Upper lobe of left lung (tissue), 6 donors: ENCODE measurements at regions not wholly inside any gene's neighbourhood (a gene's known extent, or its start where the extent isn't known, plus 50 kb on each side); places are given as distances from the start of the nearest gene placed in this dataset.

ENCODE experiments used
- ATAC-seq, 2 donors: fragments of 200-7000 bp; cut with Tn5 transposase; one replicate each; pipeline ENCODE4 v1.9.1; 2022; ENCODE audit warnings: mild to moderate bottlenecking in 2 of 2, moderate library complexity in 2 of 2; ENCODE audit not compliant: low FRiP score in 2 of 2
- DNase-seq, 2 donors: peaks; one replicate each; pipeline ENCODE4 v3.0.0-alpha.2; 2019 to 2020
- H3K27ac ChIP-seq, 4 donors: fragments of 200-600 bp; sonication (generic); one replicate each; pipeline ENCODE4 v1.5.1; 2016 to 2019
- H3K27me3 ChIP-seq, 4 donors: fragments of 200-600 bp; sonication (generic); one replicate each; pipeline ENCODE4 v1.5.1; 2017 to 2019
- H3K36me3 ChIP-seq, 4 donors: fragments of 200-600 bp; sonication (generic); one replicate each; pipeline ENCODE4 v1.5.1; 2016 to 2019
- H3K4me1 ChIP-seq, 4 donors: fragments of 200-600 bp; sonication (generic); one replicate each; pipeline ENCODE4 v1.5.1; 2018 to 2019
- H3K4me3 ChIP-seq, 4 donors: fragments of 200-600 bp; sonication (generic); one replicate each; pipeline ENCODE4 v1.5.1; 2017 to 2019; ENCODE audit warnings: mild to moderate bottlenecking in 2 of 4, moderate library complexity in 1 of 4
- H3K9me3 ChIP-seq, 4 donors: fragments of 200-600 bp; sonication (generic); one replicate each; pipeline ENCODE4 v1.5.1; 2018 to 2019
- EP300 ChIP-seq, 4 donors: sonication (generic); formaldehyde crosslinking; IDR thresholded peaks; one replicate each; pipeline ENCODE4 v1.5.1; 2017; ENCODE audit warnings: antibody characterized with exemption in 4 of 4, control low read depth in 2 of 4
- POLR2A ChIP-seq, 4 donors: fragments of 450-650 bp; IDR thresholded peaks; one replicate each; pipeline ENCODE4 v1.5.1; 2016 to 2017; ENCODE audit warnings: antibody characterized with exemption in 4 of 4, mild to moderate bottlenecking in 2 of 4
- POLR2AphosphoS5 ChIP-seq, 2 donors: sonication (generic); formaldehyde crosslinking; IDR thresholded peaks; one replicate each; pipeline ENCODE4 v1.5.1; 2017; ENCODE audit warnings: antibody characterized with exemption in 2 of 2
- WGBS, 2 donors: methylation state at CpG; one replicate each; pipeline ENCODE4 v1.1.5; 2017 to 2018; 5-methylcytosine and 5-hydroxymethylcytosine counted together
- TF ChIP-seq, protein P1 (sequence below), 6 experiments: fragments of 450-650 bp in 4 of 6; fragments of 200-600 bp in 2 of 6; sonication (generic) in 2 of 6; IDR thresholded peaks; one replicate each; pipeline ENCODE4 v1.5.1; 2016 to 2019; ENCODE audit warnings: antibody characterized with exemption in 6 of 6
- donor health status: DM: no; HTN: no; CAD: no; lungs with moderate emphysema.
- donor health status: DM: no; HTN: yes; CAD: no; lungs with severe emphysema.

DNA sequence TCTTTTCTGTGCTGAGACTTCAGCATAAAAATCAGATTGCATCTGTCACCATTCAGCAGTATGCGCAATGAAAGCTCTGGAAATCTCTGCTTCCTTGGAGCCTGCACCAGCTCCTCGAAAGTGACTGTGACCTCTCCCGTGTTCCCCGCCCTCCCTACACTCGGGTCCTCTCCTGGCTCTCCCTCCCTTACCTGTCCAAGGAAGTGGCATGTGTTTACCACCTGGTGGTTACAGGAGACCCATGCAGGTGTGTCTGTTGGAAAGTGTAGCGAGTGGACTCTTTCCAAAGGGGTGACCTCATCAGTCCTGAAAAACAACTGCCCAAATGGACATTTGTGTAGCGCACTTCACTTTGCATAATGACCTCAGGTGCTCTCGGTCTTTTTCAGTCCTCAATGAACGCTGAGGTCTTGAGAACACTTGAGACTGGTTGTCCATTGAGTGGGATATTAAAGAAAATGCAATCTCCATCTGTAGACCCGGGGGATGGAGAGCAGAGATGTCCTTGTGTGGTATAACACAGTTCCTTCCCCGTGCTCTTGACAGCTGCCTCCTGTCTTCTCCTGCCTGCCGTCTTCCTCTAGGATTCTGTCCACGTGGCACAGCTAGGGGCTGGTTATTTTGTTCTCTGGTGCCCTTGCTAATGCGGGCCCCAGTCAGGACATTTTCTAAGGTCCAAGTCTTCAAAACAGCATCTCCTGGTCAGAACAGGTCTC, 133.2 kb downstream of the ACKR3 start:
- Histone ChIP-seq H3K27me3 (no peaks in the 10 kb centered on the region), H3K9me3 (no peaks in the 10 kb centered on the region), H3K4me3 (no peak overlapping the region), H3K4me1 (peaks cover 3 to 10% (median 6%) of the 10 kb centered on the region in 4 donors), H3K36me3 (no peaks in the 10 kb centered on the region), H3K27ac (no peak overlapping the region)
- WGBS, 2 donors, result 65 to 79% methylated on average over 14 of the region's 14 CpGs
- no peak for ATAC-seq
- TF ChIP-seq EP300 (IDR thresholded peaks at IDR 0.05), result no peak
- TF ChIP-seq, protein P1, sequence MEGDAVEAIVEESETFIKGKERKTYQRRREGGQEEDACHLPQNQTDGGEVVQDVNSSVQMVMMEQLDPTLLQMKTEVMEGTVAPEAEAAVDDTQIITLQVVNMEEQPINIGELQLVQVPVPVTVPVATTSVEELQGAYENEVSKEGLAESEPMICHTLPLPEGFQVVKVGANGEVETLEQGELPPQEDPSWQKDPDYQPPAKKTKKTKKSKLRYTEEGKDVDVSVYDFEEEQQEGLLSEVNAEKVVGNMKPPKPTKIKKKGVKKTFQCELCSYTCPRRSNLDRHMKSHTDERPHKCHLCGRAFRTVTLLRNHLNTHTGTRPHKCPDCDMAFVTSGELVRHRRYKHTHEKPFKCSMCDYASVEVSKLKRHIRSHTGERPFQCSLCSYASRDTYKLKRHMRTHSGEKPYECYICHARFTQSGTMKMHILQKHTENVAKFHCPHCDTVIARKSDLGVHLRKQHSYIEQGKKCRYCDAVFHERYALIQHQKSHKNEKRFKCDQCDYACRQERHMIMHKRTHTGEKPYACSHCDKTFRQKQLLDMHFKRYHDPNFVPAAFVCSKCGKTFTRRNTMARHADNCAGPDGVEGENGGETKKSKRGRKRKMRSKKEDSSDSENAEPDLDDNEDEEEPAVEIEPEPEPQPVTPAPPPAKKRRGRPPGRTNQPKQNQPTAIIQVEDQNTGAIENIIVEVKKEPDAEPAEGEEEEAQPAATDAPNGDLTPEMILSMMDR (IDR thresholded peaks at IDR 0.05), result peak in 1 of 6 experiments; percentile 40
- TF ChIP-seq POLR2AphosphoS5 (IDR thresholded peaks at IDR 0.05), result peak in 1 of 2 donors; percentile 35
- TF ChIP-seq POLR2A (IDR thresholded peaks at IDR 0.05), result no peak
- DNase-seq, result no peak

DNA sequence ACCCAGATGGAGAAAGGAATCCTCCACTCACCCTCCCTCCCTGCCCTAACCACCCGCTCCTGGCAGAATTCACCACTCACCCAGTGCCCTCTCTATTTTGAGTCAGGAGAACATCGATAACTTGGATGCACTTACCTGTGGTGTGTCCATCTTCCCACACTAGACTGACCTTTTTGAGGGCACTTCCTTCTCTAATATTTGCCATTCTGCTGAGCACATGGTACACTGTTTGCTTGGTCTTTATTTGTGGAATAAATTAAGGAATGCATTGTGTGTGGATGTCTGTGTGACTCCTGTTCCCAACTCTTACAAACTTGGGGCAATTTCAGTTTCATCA, 133.7 kb downstream of the ACKR3 start:
- ATAC-seq, result no peak

DNA sequence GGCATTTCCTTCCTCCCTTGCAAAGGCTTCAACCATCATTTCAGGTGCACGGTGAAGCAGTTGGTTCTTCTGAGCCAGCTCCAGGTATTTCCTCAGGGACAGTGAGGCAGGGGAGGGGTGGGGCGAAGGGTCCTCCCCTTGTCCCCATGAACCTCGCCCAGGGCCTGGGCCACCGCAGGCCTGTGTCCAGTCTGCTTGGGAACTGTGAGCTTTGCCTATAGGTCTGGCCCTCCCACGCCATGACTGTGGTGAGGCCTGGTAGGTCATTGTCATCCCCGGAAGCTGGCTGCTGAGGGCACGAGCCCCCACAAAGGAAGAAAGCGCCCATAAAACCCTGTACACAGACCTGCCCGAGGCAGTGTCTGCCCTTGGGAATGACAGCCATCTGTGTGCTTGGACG, 134.3 kb downstream of the ACKR3 start:
- Histone ChIP-seq H3K27me3 (no peaks in the 10 kb centered on the region), H3K4me3 (no peak overlapping the region), H3K4me1 (peaks cover 3 to 10% (median 6%) of the 10 kb centered on the region in 4 donors), H3K27ac (no peak overlapping the region), H3K36me3 (no peaks in the 10 kb centered on the region), H3K9me3 (no peaks in the 10 kb centered on the region)
- no peak for ATAC-seq
- TF ChIP-seq EP300 (IDR thresholded peaks at IDR 0.05) (no peak), POLR2AphosphoS5 (IDR thresholded peaks at IDR 0.05) (no peak), POLR2A (IDR thresholded peaks at IDR 0.05) (no peak)
- TF ChIP-seq, protein P1 (IDR thresholded peaks at IDR 0.05), result no peak
- WGBS, 2 donors, result 95 to 99% methylated on average over 6 to 10 of the region's 10 CpGs
- DNase-seq, result no peak

More for the DNA sequence above, 133.7 kb downstream of the ACKR3 start:
- DNase-seq, result no peak
- Histone ChIP-seq H3K4me3 (no peak overlapping the region), H3K4me1 (peaks cover 3 to 10% (median 6%) of the 10 kb centered on the region in 4 donors), H3K27me3 (no peaks in the 10 kb centered on the region), H3K27ac (no peak overlapping the region), H3K36me3 (no peaks in the 10 kb centered on the region), H3K9me3 (no peaks in the 10 kb centered on the region)
- no peak for TF ChIP-seq EP300 (IDR thresholded peaks at IDR 0.05)
- TF ChIP-seq POLR2AphosphoS5 (IDR thresholded peaks at IDR 0.05), result no peak
- TF ChIP-seq, protein P1 (IDR thresholded peaks at IDR 0.05), result no peak
- 71 to 79% methylated on average over 2 of the region's 2 CpGs for WGBS, 2 donors

DNA sequence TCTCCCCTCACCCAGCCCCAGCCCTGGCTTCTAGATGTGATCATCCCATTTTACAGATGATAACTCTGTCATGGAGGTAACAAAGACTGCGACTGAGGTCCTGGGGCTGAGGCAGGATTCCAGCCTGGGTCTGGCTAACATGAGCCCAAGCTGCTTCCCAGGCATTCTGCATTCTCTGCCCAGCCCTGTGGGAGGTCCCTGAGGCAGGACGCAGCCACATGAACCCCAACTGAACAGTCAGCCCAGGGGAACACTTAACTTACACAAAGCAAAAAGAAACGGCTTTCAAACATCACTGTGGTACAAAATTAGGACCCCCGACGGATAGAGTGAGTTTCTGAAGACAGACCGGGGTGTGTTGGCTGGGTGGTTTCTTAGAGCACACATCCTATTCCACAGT, 135.3 kb downstream of the ACKR3 start:
- Histone ChIP-seq H3K9me3 (no peaks in the 10 kb centered on the region), H3K27ac (no peak overlapping the region), H3K27me3 (no peaks in the 10 kb centered on the region), H3K4me1 (peaks cover 3 to 10% (median 6%) of the 10 kb centered on the region in 4 donors), H3K36me3 (no peaks in the 10 kb centered on the region), H3K4me3 (no peak overlapping the region)
- no peak for ATAC-seq
- DNase-seq, result no peak
- WGBS, 2 donors, result 83 to 93% methylated on average over 6 of the region's 6 CpGs
- TF ChIP-seq POLR2AphosphoS5 (IDR thresholded peaks at IDR 0.05), result no peak
- TF ChIP-seq POLR2A (IDR thresholded peaks at IDR 0.05), result no peak
- TF ChIP-seq, protein P1 (IDR thresholded peaks at IDR 0.05), result no peak
- no peak for TF ChIP-seq EP300 (IDR thresholded peaks at IDR 0.05)
